T-helper 2 cell treated with Interferon-gamma antibody and Interleukin-4, amounts not matched to agents 5 μg/mL and 100 μg/mL, for 36 hours (primary cell): ENCODE measurements at regions not wholly inside any gene's neighbourhood (a gene's known extent, or its start where the extent isn't known, plus 50 kb on each side); places are given as distances from the start of the nearest gene placed in this dataset.
"Not testable (repeated sequence)": the region's sequence is repeated elsewhere in the genome, so short reads cannot be mapped to it uniquely, and the experiment has no call there.

Experiments
- DNase-seq: peaks from one replicate; pipeline ENCODE4 v3.0.0; 2021; ENCODE audit warnings: low spot score
- H3K27ac Mint-ChIP-seq: one replicate; pipeline ENCODE4 v1.8.0; 2021; ENCODE audit warnings: mild to moderate bottlenecking, mixed read lengths
- H3K27me3 Mint-ChIP-seq: one replicate; pipeline ENCODE4 v1.8.0; 2021; ENCODE audit warnings: low read depth, mixed read lengths
- H3K36me3 Mint-ChIP-seq: one replicate; pipeline ENCODE4 v1.8.0; 2021; ENCODE audit warnings: low read depth, mixed read lengths
- H3K4me1 Mint-ChIP-seq: one replicate; pipeline ENCODE4 v1.8.0; 2021; ENCODE audit warnings: low read depth, mixed read lengths
- H3K4me3 Mint-ChIP-seq: one replicate; pipeline ENCODE4 v1.8.0; 2022; ENCODE audit warnings: mild to moderate bottlenecking, moderate library complexity, mixed read lengths
- H3K9me3 Mint-ChIP-seq: one replicate; pipeline ENCODE4 v1.8.0; 2021; ENCODE audit warnings: mixed read lengths

- no peak overlapping the region for H3K4me3 Mint-ChIP-seq
- H3K27me3 Mint-ChIP-seq: no peaks in the 10 kb centered on the region
- H3K27ac Mint-ChIP-seq: no peak overlapping the region
- no peaks in the 10 kb centered on the region for H3K36me3 Mint-ChIP-seq
- H3K4me1 Mint-ChIP-seq: no peaks in the 10 kb centered on the region
- DNase-seq: no peak
- peaks cover 11% of the 10 kb centered on the region for H3K9me3 Mint-ChIP-seq
Observed at GRCh38 chr11:16536513-16536912, 180.2 kb upstream of the SOX6 start.

GRCh38 chr11:16528639-16529038 is 172.3 kb upstream of the SOX6 start:
- no peak for DNase-seq
- H3K27ac Mint-ChIP-seq: no peak overlapping the region
- H3K9me3 Mint-ChIP-seq: peaks cover 6% of the 10 kb centered on the region
- H3K4me1 Mint-ChIP-seq: no peaks in the 10 kb centered on the region
- no peak overlapping the region for H3K4me3 Mint-ChIP-seq
- no peaks in the 10 kb centered on the region for H3K27me3 Mint-ChIP-seq
- no peaks in the 10 kb centered on the region for H3K36me3 Mint-ChIP-seq

GRCh38 chr11:16527525-16528246 is 171.3 kb upstream of the SOX6 start:
- Mint-ChIP-seq H3K4me3 (no peak overlapping the region), H3K36me3 (no peaks in the 10 kb centered on the region), H3K9me3 (peaks cover 7% of the 10 kb centered on the region), H3K27ac (no peak overlapping the region), H3K4me1 (no peaks in the 10 kb centered on the region), H3K27me3 (no peaks in the 10 kb centered on the region)
- DNase-seq: no peak

- Mint-ChIP-seq H3K4me3 (no peak overlapping the region), H3K9me3 (peaks cover 7% of the 10 kb centered on the region)
Observed at GRCh38 chr11:16526947-16527346, 170.6 kb upstream of the SOX6 start.

GRCh38 chr11:16520713-16521112 is 164.4 kb upstream of the SOX6 start:
- H3K36me3 Mint-ChIP-seq, H3K4me3 Mint-ChIP-seq, H3K27me3 Mint-ChIP-seq, H3K4me1 Mint-ChIP-seq, H3K27ac Mint-ChIP-seq, DNase-seq: not testable (repeated sequence)
- H3K9me3 Mint-ChIP-seq: peaks cover 29% of the 10 kb centered on the region

More at GRCh38 chr11:16526947-16527346, 170.6 kb upstream of the SOX6 start:
- H3K27ac Mint-ChIP-seq: no peak overlapping the region
- no peaks in the 10 kb centered on the region for H3K36me3 Mint-ChIP-seq
- no peaks in the 10 kb centered on the region for H3K4me1 Mint-ChIP-seq
- no peaks in the 10 kb centered on the region for H3K27me3 Mint-ChIP-seq
- DNase-seq: no peak

GRCh38 chr11:16512899-16513241 is 156.5 kb upstream of the SOX6 start:
- H3K27me3 Mint-ChIP-seq: no peaks in the 10 kb centered on the region
- no peak overlapping the region for H3K4me3 Mint-ChIP-seq
- H3K27ac Mint-ChIP-seq: no peak overlapping the region

GRCh38 chr11:16512198-16512898 is 156.0 kb upstream of the SOX6 start:
- no peak for DNase-seq
- Mint-ChIP-seq H3K27me3 (no peaks in the 10 kb centered on the region), H3K4me3 (no peak overlapping the region), H3K36me3 (no peaks in the 10 kb centered on the region), H3K4me1 (no peaks in the 10 kb centered on the region), H3K27ac (no peak overlapping the region), H3K9me3 (peaks cover 3% of the 10 kb centered on the region)

More at GRCh38 chr11:16512899-16513241, 156.5 kb upstream of the SOX6 start:
- Mint-ChIP-seq H3K4me1 (no peaks in the 10 kb centered on the region), H3K36me3 (no peaks in the 10 kb centered on the region), H3K9me3 (peaks cover 3% of the 10 kb centered on the region)
- DNase-seq: no peak

GRCh38 chr11:16511116-16512114 is 155.1 kb upstream of the SOX6 start:
- peaks cover 3% of the 10 kb centered on the region for H3K9me3 Mint-ChIP-seq
- no peaks in the 10 kb centered on the region for H3K36me3 Mint-ChIP-seq
- H3K27me3 Mint-ChIP-seq: no peaks in the 10 kb centered on the region
- no peaks in the 10 kb centered on the region for H3K4me1 Mint-ChIP-seq
- H3K4me3 Mint-ChIP-seq: no peak overlapping the region
- H3K27ac Mint-ChIP-seq: no peak overlapping the region
- no peak for DNase-seq

- no peak for DNase-seq
- Mint-ChIP-seq H3K4me1 (no peaks in the 10 kb centered on the region), H3K36me3 (no peaks in the 10 kb centered on the region), H3K27me3 (no peaks in the 10 kb centered on the region), H3K9me3 (peaks cover 12% of the 10 kb centered on the region), H3K27ac (no peak overlapping the region), H3K4me3 (no peak overlapping the region)
Observed at GRCh38 chr11:16505481-16505880, 149.1 kb upstream of the SOX6 start.

- H3K36me3 Mint-ChIP-seq, H3K27me3 Mint-ChIP-seq, H3K27ac Mint-ChIP-seq, DNase-seq, H3K4me1 Mint-ChIP-seq, H3K4me3 Mint-ChIP-seq: not testable (repeated sequence)
- H3K9me3 Mint-ChIP-seq: peaks cover 12% of the 10 kb centered on the region
Observed at GRCh38 chr11:16503891-16504290, 147.5 kb upstream of the SOX6 start.

GRCh38 chr11:16494918-16495691 is 138.8 kb upstream of the SOX6 start:
- no peak overlapping the region for H3K27ac Mint-ChIP-seq
- DNase-seq: no peak
- no peak overlapping the region for H3K4me3 Mint-ChIP-seq
- H3K9me3 Mint-ChIP-seq: peaks cover 11% of the 10 kb centered on the region
- H3K4me1 Mint-ChIP-seq: no peaks in the 10 kb centered on the region
- H3K36me3 Mint-ChIP-seq: no peaks in the 10 kb centered on the region
- H3K27me3 Mint-ChIP-seq: no peaks in the 10 kb centered on the region

- H3K4me3 Mint-ChIP-seq: no peak overlapping the region
- H3K27me3 Mint-ChIP-seq: no peaks in the 10 kb centered on the region
- H3K9me3 Mint-ChIP-seq: no peaks in the 10 kb centered on the region
- H3K4me1 Mint-ChIP-seq: no peaks in the 10 kb centered on the region
- H3K27ac Mint-ChIP-seq: no peak overlapping the region
- no peak for DNase-seq
- H3K36me3 Mint-ChIP-seq: no peaks in the 10 kb centered on the region
Observed at GRCh38 chr11:16484434-16484833, 128.1 kb upstream of the SOX6 start.

- no peak for DNase-seq
- Mint-ChIP-seq H3K4me1 (no peaks in the 10 kb centered on the region), H3K36me3 (no peaks in the 10 kb centered on the region), H3K4me3 (no peak overlapping the region), H3K27ac (no peak overlapping the region), H3K9me3 (no peaks in the 10 kb centered on the region), H3K27me3 (no peaks in the 10 kb centered on the region)
Observed at GRCh38 chr11:16474659-16475058, 118.3 kb upstream of the SOX6 start.
